WTC11 (cell line): ENCODE measurements at regions not wholly inside any gene's neighbourhood (a gene's known extent, or its start where the extent isn't known, plus 50 kb on each side); places are given as distances from the start of the nearest gene placed in this dataset.

Experiments used
- ATF1 ChIP-seq: sonication (generic); formaldehyde crosslinking; IDR thresholded peaks from 2 replicates; pipeline ENCODE4 v1.8.1; 2023; ENCODE audit warnings: mild to moderate bottlenecking, moderate library complexity, missing genetic modification reagents
- CBFB ChIP-seq: sonication (generic); formaldehyde crosslinking; IDR thresholded peaks from 2 replicates; pipeline ENCODE4 v1.8.1; 2022; ENCODE audit warnings: mild to moderate bottlenecking, low read depth, missing genetic modification reagents
- CREB1 ChIP-seq: sonication (generic); formaldehyde crosslinking; IDR thresholded peaks from 2 replicates; pipeline ENCODE4 v1.8.0; 2023; ENCODE audit warnings: mild to moderate bottlenecking, missing genetic modification reagents
- CTCF ChIP-seq: fragments of 200-600 bp; IDR thresholded peaks from 2 replicates; pipeline ENCODE4 v1.8.0; 2022; ENCODE audit warnings: antibody characterized with exemption
- ELF4 ChIP-seq: sonication (generic); formaldehyde crosslinking; IDR thresholded peaks from 2 replicates; pipeline ENCODE4 v1.8.1; 2022; ENCODE audit warnings: low read depth, mild to moderate bottlenecking, moderate library complexity, missing genetic modification reagents
- FOXP1 ChIP-seq: sonication (generic); formaldehyde crosslinking; IDR thresholded peaks from 2 replicates; pipeline ENCODE4 v1.8.0; 2022; ENCODE audit warnings: missing genetic modification reagents, mild to moderate bottlenecking, moderate library complexity, borderline replicate concordance
- FOXP4 ChIP-seq: sonication (generic); formaldehyde crosslinking; IDR thresholded peaks from 2 replicates; pipeline ENCODE4 v1.8.0; 2022; ENCODE audit warnings: mild to moderate bottlenecking, missing genetic modification reagents
- JUN ChIP-seq: sonication (generic); formaldehyde crosslinking; IDR thresholded peaks from 2 replicates; pipeline ENCODE4 v1.8.0; 2023; ENCODE audit warnings: mild to moderate bottlenecking, missing genetic modification reagents
- NR3C1 ChIP-seq: sonication (generic); formaldehyde crosslinking; conservative IDR thresholded peaks from 2 replicates; pipeline ENCODE4 v1.8.1; 2023; ENCODE audit warnings: low read depth, mild to moderate bottlenecking, missing genetic modification reagents
- STAT6 ChIP-seq: sonication (generic); formaldehyde crosslinking; conservative IDR thresholded peaks from 2 replicates; pipeline ENCODE4 v1.8.1; 2023; ENCODE audit warnings: mild to moderate bottlenecking, low read depth, missing genetic modification reagents, moderate library complexity
- ZSCAN18 ChIP-seq: fragments of 250-450 bp; sonication (Bioruptor Pico); IDR thresholded peaks from 2 replicates; pipeline ENCODE4 v2.1.2; 2022; ENCODE audit warnings: mild to moderate bottlenecking, moderate library complexity
- TF ChIP-seq, protein P1 (sequence below): sonication (generic); formaldehyde crosslinking; IDR thresholded peaks from 2 replicates; pipeline ENCODE4 v1.8.0; 2022; ENCODE audit warnings: mild to moderate bottlenecking, missing genetic modification reagents
- TF ChIP-seq, protein P2 (sequence below): fragments of 250-450 bp; sonication (Bioruptor Pico); IDR thresholded peaks from 2 replicates; pipeline ENCODE4 v1.9.0; 2021; ENCODE audit warnings: mild to moderate bottlenecking, borderline replicate concordance

GRCh38 chrX:23612846-23613245 lies 54.4 kb upstream of the PRDX4 start:
- no peak for TF ChIP-seq CTCF
- no peak for TF ChIP-seq CREB1 (CRISPR knock-in tag)
- TF ChIP-seq NR3C1 (CRISPR knock-in tag), result no peak
- TF ChIP-seq FOXP1 (CRISPR knock-in tag), result no peak
- no peak for TF ChIP-seq ATF1 (CRISPR knock-in tag)
- TF ChIP-seq ZSCAN18 (CRISPR knock-in tag), result no peak
- no peak for TF ChIP-seq ELF4
- no peak for TF ChIP-seq JUN (CRISPR knock-in tag)
- TF ChIP-seq, protein P1, sequence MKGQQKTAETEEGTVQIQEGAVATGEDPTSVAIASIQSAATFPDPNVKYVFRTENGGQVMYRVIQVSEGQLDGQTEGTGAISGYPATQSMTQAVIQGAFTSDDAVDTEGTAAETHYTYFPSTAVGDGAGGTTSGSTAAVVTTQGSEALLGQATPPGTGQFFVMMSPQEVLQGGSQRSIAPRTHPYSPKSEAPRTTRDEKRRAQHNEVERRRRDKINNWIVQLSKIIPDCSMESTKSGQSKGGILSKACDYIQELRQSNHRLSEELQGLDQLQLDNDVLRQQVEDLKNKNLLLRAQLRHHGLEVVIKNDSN (CRISPR knock-in tag), result no peak
- TF ChIP-seq CBFB (CRISPR knock-in tag), result no peak
- no peak for TF ChIP-seq FOXP4
- TF ChIP-seq, protein P2, sequence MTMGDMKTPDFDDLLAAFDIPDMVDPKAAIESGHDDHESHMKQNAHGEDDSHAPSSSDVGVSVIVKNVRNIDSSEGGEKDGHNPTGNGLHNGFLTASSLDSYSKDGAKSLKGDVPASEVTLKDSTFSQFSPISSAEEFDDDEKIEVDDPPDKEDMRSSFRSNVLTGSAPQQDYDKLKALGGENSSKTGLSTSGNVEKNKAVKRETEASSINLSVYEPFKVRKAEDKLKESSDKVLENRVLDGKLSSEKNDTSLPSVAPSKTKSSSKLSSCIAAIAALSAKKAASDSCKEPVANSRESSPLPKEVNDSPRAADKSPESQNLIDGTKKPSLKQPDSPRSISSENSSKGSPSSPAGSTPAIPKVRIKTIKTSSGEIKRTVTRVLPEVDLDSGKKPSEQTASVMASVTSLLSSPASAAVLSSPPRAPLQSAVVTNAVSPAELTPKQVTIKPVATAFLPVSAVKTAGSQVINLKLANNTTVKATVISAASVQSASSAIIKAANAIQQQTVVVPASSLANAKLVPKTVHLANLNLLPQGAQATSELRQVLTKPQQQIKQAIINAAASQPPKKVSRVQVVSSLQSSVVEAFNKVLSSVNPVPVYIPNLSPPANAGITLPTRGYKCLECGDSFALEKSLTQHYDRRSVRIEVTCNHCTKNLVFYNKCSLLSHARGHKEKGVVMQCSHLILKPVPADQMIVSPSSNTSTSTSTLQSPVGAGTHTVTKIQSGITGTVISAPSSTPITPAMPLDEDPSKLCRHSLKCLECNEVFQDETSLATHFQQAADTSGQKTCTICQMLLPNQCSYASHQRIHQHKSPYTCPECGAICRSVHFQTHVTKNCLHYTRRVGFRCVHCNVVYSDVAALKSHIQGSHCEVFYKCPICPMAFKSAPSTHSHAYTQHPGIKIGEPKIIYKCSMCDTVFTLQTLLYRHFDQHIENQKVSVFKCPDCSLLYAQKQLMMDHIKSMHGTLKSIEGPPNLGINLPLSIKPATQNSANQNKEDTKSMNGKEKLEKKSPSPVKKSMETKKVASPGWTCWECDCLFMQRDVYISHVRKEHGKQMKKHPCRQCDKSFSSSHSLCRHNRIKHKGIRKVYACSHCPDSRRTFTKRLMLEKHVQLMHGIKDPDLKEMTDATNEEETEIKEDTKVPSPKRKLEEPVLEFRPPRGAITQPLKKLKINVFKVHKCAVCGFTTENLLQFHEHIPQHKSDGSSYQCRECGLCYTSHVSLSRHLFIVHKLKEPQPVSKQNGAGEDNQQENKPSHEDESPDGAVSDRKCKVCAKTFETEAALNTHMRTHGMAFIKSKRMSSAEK (CRISPR knock-in tag), result no peak
- no peak for TF ChIP-seq STAT6 (CRISPR knock-in tag)
